ENCODE measurements at regions not wholly inside any gene's neighbourhood (a gene's known extent, or its start where the extent isn't known, plus 50 kb on each side); places are given as distances from the start of the nearest gene placed in this dataset.
A peak's percentile ranks its signal among the peaks of the same experiment; 100 is the strongest.

GRCh38 chr20:39894067-39894466 lies 795.0 kb downstream of the MAFB start:
- CTCF ChIA-PET: interaction anchor here (0.8 to 1.5 kb wide), 2 partner anchors 20 kb away, joined by 3 to 5 read pairs; no protein-coding TSS in a partner anchor
- TF ChIP-seq, protein P1, sequence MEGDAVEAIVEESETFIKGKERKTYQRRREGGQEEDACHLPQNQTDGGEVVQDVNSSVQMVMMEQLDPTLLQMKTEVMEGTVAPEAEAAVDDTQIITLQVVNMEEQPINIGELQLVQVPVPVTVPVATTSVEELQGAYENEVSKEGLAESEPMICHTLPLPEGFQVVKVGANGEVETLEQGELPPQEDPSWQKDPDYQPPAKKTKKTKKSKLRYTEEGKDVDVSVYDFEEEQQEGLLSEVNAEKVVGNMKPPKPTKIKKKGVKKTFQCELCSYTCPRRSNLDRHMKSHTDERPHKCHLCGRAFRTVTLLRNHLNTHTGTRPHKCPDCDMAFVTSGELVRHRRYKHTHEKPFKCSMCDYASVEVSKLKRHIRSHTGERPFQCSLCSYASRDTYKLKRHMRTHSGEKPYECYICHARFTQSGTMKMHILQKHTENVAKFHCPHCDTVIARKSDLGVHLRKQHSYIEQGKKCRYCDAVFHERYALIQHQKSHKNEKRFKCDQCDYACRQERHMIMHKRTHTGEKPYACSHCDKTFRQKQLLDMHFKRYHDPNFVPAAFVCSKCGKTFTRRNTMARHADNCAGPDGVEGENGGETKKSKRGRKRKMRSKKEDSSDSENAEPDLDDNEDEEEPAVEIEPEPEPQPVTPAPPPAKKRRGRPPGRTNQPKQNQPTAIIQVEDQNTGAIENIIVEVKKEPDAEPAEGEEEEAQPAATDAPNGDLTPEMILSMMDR (IDR thresholded peaks at IDR 0.05; ENCODE audit: control extremely low read depth, extremely low read depth, low read depth, missing control alignments): no peak
- POLR2A ChIA-PET: no interaction called here
- DNase-seq (ENCODE audit: extremely low spot score): no peak

DNA sequence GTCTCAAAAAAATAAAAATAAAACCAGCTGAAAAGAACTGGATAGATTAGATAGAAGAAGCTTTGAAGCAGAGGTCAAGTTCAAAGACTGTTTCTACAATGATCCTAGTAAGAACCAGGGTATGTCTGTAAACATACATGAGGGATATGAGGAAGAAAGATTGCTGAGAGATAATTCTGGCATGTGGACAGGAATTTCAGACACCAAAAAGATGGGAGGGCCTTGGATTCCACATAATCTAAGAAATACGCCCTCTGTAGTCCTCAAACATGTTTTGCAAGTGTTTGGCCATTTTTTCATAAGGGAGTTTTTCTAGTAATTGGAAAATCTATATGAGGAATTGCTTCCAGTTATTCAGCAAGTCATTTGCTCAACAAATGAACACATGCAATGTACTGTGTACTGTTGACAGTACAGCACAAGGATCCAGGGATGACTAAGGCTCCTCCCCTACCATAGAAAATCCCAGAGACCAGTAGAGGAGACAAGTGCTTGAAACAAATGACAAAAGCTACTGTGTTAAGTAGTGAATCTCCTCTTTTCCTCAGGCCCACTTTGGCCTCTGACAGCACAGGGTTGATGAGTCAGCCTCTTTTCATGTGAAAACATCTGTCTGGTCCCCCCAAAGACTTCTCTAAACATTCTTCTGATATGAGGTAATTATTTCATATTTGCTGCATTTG lies 795.9 kb downstream of the MAFB start:
- POLR2A ChIA-PET: no interaction called here
- DNase-seq (ENCODE audit: extremely low spot score): no peak
- TF ChIP-seq, protein P1 (IDR thresholded peaks at IDR 0.05; ENCODE audit: control extremely low read depth, extremely low read depth, low read depth, missing control alignments): no peak
- CTCF ChIA-PET: interaction anchor here (1.5 kb wide), 1 partner anchor 19 kb away, joined by 5 read pairs; no protein-coding TSS in a partner anchor

- TF ChIP-seq, protein P1 (IDR thresholded peaks at IDR 0.05; ENCODE audit: control extremely low read depth, extremely low read depth, low read depth, missing control alignments): no peak
- no peak for DNase-seq (ENCODE audit: extremely low spot score)
- ChIA-PET CTCF (interaction anchor here (2.3 kb wide), 1 partner anchor 17 kb away, joined by 10 read pairs; no protein-coding TSS in a partner anchor), POLR2A (no interaction called here)
Measured at GRCh38 chr20:39890697-39891096, 798.3 kb downstream of the MAFB start.

- ChIA-PET POLR2A (no interaction called here), CTCF (interaction anchor here (2.0 kb wide), 2 partner anchors 15 to 620 kb away, joined by 4 to 8 read pairs; no protein-coding TSS in a partner anchor)
- TF ChIP-seq, protein P1 (IDR thresholded peaks at IDR 0.05; ENCODE audit: control extremely low read depth, extremely low read depth, low read depth, missing control alignments): no peak
Measured at GRCh38 chr20:39888310-39888709, 800.7 kb downstream of the MAFB start.

GRCh38 chr20:39886650-39887190 lies 802.3 kb downstream of the MAFB start:
- TF ChIP-seq, protein P1 (IDR thresholded peaks at IDR 0.05; ENCODE audit: control extremely low read depth, extremely low read depth, low read depth, missing control alignments): no peak
- ChIA-PET POLR2A (no interaction called here), CTCF (interaction anchor here (0.8 to 3.1 kb wide), 6 partner anchors 13 to 1076 kb away, joined by 3 to 11 read pairs (median 4); partner anchors contain the start of gene MAFB)
- DNase-seq (ENCODE audit: extremely low spot score): no peak

More at GRCh38 chr20:39888310-39888709, 800.7 kb downstream of the MAFB start:
- DNase-seq (ENCODE audit: extremely low spot score): no peak

DNA sequence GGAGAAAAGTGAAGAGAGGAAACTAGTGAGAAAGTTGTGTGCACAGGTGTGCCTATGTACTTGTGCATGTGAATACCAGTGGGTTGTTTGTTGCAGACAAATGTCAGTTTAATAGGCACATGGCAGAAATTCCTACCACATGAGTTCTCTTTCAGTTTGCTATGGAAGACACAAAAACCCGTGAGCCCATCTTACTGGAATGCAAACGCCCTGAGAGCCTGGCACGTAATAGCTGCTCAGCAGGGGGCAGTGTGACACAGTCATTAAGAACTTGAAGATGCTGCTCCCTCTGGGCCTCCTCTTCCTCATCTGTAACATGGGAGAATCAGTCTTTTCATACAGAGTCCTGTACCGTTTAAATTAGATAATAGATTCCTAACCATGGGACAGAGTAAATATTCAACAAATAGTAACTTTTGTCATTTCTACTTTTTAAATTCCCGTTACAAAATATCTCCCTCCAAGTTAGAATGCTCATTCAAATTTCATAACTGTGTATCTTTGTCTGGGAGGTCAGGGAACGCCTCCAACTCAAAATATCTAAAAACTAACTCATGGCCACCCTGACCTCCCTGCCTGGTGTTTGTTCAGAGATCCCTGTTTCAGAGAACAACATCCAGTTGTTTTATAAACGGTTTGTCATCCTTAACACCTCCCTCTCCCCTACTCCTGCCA lies 802.9 kb downstream of the MAFB start:
- peak; percentile 34 for DNase-seq (ENCODE audit: extremely low spot score)
- POLR2A ChIA-PET: no interaction called here
- CTCF ChIA-PET: interaction anchor here (1.1 to 3.1 kb wide), 2 partner anchors 803 to 1077 kb away, joined by 3 to 11 read pairs; partner anchors contain the start of gene MAFB
- TF ChIP-seq, protein P1 (IDR thresholded peaks at IDR 0.05; ENCODE audit: control extremely low read depth, extremely low read depth, low read depth, missing control alignments): peak; percentile 60

All from GM10248 (cell line).